Neural progenitor cell (in vitro differentiated cells): ENCODE measurements at regions not wholly inside any gene's neighbourhood (a gene's known extent, or its start where the extent isn't known, plus 50 kb on each side); places are given as distances from the start of the nearest gene placed in this dataset.

Experiments used
- DNase-seq: peaks from one replicate; pipeline ENCODE4 v3.0.0-alpha.2; 2016; ENCODE audit warnings: low spot score
- H2AFZ ChIP-seq: fragments of 200-600 bp; sonication (generic); replicated peaks from 2 replicates; pipeline ENCODE4 v1.6.1; 2016; ENCODE audit warnings: antibody characterized with exemption
- H3F3A ChIP-seq: fragments of 200-600 bp; sonication (generic); 2 replicates; pipeline ENCODE4 v1.6.1; 2016; ENCODE audit warnings: antibody characterized with exemption, low read depth
- H3K27ac ChIP-seq: fragments of 200-600 bp; sonication (generic); 2 replicates; pipeline ENCODE4 v1.5.1; 2016; ENCODE audit warnings: mild to moderate bottlenecking
- H3K27me3 ChIP-seq: fragments of 200-600 bp; sonication (generic); 2 replicates; pipeline ENCODE4 v1.6.1; 2016; ENCODE audit warnings: mild to moderate bottlenecking, moderate library complexity
- H3K36me3 ChIP-seq: fragments of 200-600 bp; sonication (generic); 2 replicates; pipeline ENCODE4 v1.5.1; 2016
- H3K4me1 ChIP-seq: fragments of 200-600 bp; sonication (generic); 2 replicates; pipeline ENCODE4 v1.6.1; 2016; ENCODE audit warnings: mixed run types
- H3K4me2 ChIP-seq: fragments of 200-600 bp; sonication (generic); 2 replicates; pipeline ENCODE4 v1.6.1; 2016
- H3K4me3 ChIP-seq: fragments of 200-600 bp; sonication (generic); 2 replicates; pipeline ENCODE4 v1.5.1; 2016
- H3K79me2 ChIP-seq: fragments of 200-600 bp; sonication (generic); 2 replicates; pipeline ENCODE4 v1.6.1; 2016; ENCODE audit warnings: low read depth
- H3K9ac ChIP-seq: fragments of 200-600 bp; sonication (generic); 2 replicates; pipeline ENCODE4 v1.6.1; 2016
- H3K9me3 ChIP-seq: fragments of 200-600 bp; sonication (generic); 2 replicates; pipeline ENCODE4 v1.5.1; 2016; ENCODE audit warnings: low read depth
- H4K20me1 ChIP-seq: fragments of 200-600 bp; sonication (generic); 2 replicates; pipeline ENCODE4 v1.6.1; 2016; ENCODE audit warnings: low read depth
- H3K27ac Mint-ChIP-seq: 3 replicates; pipeline ENCODE4 v1.8.0; 2021; ENCODE audit warnings: mixed read lengths
- H3K27me3 Mint-ChIP-seq: 2 replicates; pipeline ENCODE4 v1.8.0; 2022; ENCODE audit warnings: low read depth, mild to moderate bottlenecking, inconsistent platforms, moderate library complexity, mixed read lengths; ENCODE audit not compliant: insufficient read depth
- H3K36me3 Mint-ChIP-seq: 3 replicates; pipeline ENCODE4 v1.8.0; 2021; ENCODE audit warnings: mixed read lengths
- H3K4me1 Mint-ChIP-seq: 3 replicates; pipeline ENCODE4 v1.8.0; 2021; ENCODE audit warnings: mixed read lengths
- H3K4me3 Mint-ChIP-seq: 3 replicates; pipeline ENCODE4 v1.8.0; 2021; ENCODE audit warnings: mild to moderate bottlenecking, moderate library complexity, mixed read lengths
- H3K9me3 Mint-ChIP-seq: 3 replicates; pipeline ENCODE4 v1.8.0; 2020; ENCODE audit warnings: mixed read lengths
- EZH2 ChIP-seq: fragments of 200-600 bp; sonication (generic); IDR thresholded peaks from 2 replicates; pipeline ENCODE4 v1.6.1; 2017; ENCODE audit warnings: antibody characterized with exemption, mild to moderate bottlenecking, moderate library complexity
- EZH2phosphoT487 ChIP-seq: fragments of 200-600 bp; sonication (generic); IDR thresholded peaks from 2 replicates; pipeline ENCODE4 v1.6.1; 2017; ENCODE audit warnings: antibody characterized with exemption
- TF ChIP-seq, protein P1 (sequence below): fragments of 200-600 bp; sonication (generic); IDR thresholded peaks from 2 replicates; pipeline ENCODE4 v1.5.1; 2017; ENCODE audit warnings: antibody characterized with exemption, mild to moderate bottlenecking

GRCh38 chr5:165602529-165602928, 2097.1 kb downstream of the MAT2B start:
- Mint-ChIP-seq H3K9me3 (peaks cover 4% of the 10 kb centered on the region), H3K27ac (no peak overlapping the region), H3K4me1 (peaks cover 5% of the 10 kb centered on the region), H3K4me3 (no peak overlapping the region), H3K27me3 (peaks cover under 1% of the 10 kb centered on the region), H3K36me3 (peaks cover 1% of the 10 kb centered on the region)
- Histone ChIP-seq H3K27ac (no peak overlapping the region), H3K27me3 (no peaks in the 10 kb centered on the region), H3K4me3 (no peak overlapping the region), H3F3A (no peaks in the 10 kb centered on the region), H3K79me2 (no peaks in the 10 kb centered on the region), H3K36me3 (no peaks in the 10 kb centered on the region), H4K20me1 (no peaks in the 10 kb centered on the region), H2AFZ (no peak overlapping the region), H3K4me2 (no peak overlapping the region), H3K9me3 (no peaks in the 10 kb centered on the region), H3K4me1 (peaks cover 6% of the 10 kb centered on the region), H3K9ac (no peak overlapping the region)
- no peak for DNase-seq
- TF ChIP-seq, protein P1, sequence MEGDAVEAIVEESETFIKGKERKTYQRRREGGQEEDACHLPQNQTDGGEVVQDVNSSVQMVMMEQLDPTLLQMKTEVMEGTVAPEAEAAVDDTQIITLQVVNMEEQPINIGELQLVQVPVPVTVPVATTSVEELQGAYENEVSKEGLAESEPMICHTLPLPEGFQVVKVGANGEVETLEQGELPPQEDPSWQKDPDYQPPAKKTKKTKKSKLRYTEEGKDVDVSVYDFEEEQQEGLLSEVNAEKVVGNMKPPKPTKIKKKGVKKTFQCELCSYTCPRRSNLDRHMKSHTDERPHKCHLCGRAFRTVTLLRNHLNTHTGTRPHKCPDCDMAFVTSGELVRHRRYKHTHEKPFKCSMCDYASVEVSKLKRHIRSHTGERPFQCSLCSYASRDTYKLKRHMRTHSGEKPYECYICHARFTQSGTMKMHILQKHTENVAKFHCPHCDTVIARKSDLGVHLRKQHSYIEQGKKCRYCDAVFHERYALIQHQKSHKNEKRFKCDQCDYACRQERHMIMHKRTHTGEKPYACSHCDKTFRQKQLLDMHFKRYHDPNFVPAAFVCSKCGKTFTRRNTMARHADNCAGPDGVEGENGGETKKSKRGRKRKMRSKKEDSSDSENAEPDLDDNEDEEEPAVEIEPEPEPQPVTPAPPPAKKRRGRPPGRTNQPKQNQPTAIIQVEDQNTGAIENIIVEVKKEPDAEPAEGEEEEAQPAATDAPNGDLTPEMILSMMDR = no peak
- TF ChIP-seq EZH2 (no peak), EZH2phosphoT487 (no peak)

DNA sequence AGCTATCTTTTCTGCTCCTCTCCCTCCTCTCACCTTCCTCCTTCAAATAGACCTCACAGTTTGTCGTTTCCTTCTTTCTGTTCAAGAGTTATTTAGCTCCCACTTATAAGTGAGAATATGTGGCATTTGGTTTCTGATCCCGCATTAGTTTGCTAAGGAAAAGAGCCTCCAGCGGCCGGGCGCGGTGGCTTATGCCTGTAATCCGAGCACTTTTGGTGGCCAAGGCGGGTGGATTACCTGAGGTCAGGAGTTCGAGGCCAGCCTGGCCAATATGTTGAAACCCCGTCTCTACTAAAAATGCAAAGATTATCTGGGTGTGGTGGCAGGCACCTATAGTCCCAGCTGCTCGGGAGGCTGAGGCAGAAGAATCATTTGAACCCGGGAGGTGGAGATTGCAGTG, 2101.6 kb downstream of the MAT2B start:
- no peak overlapping the region for H3K4me3 ChIP-seq
- Mint-ChIP-seq H3K36me3 (peaks cover 1% of the 10 kb centered on the region), H3K27me3 (no peaks in the 10 kb centered on the region), H3K27ac (no peak overlapping the region), H3K4me3 (no peak overlapping the region), H3K9me3 (peaks cover 4% of the 10 kb centered on the region), H3K4me1 (no peaks in the 10 kb centered on the region)
- no peaks in the 10 kb centered on the region for H4K20me1 ChIP-seq
- H3K4me1 ChIP-seq = no peaks in the 10 kb centered on the region
- no peaks in the 10 kb centered on the region for H3K27me3 ChIP-seq
- H3K36me3 ChIP-seq = no peaks in the 10 kb centered on the region
- no peak overlapping the region for H2AFZ ChIP-seq
- DNase-seq = no peak
- H3K9me3 ChIP-seq = no peaks in the 10 kb centered on the region
- H3F3A ChIP-seq = no peaks in the 10 kb centered on the region
- H3K79me2 ChIP-seq = no peaks in the 10 kb centered on the region
- no peak overlapping the region for H3K4me2 ChIP-seq
- TF ChIP-seq, protein P1 = no peak
- TF ChIP-seq EZH2 = no peak
- TF ChIP-seq EZH2phosphoT487 = no peak
- H3K27ac ChIP-seq = no peak overlapping the region
- no peak overlapping the region for H3K9ac ChIP-seq

GRCh38 chr5:165609871-165610270, 2104.5 kb downstream of the MAT2B start:
- Histone ChIP-seq H3K9me3 (no peaks in the 10 kb centered on the region), H3K27ac (no peak overlapping the region), H3K36me3 (no peaks in the 10 kb centered on the region), H3K4me1 (no peaks in the 10 kb centered on the region), H3K27me3 (no peaks in the 10 kb centered on the region), H3K4me2 (no peak overlapping the region), H3K4me3 (no peak overlapping the region), H2AFZ (no peak overlapping the region), H3K9ac (no peak overlapping the region), H3F3A (no peaks in the 10 kb centered on the region), H3K79me2 (no peaks in the 10 kb centered on the region), H4K20me1 (no peaks in the 10 kb centered on the region)
- H3K4me3 Mint-ChIP-seq = no peak overlapping the region
- DNase-seq = no peak
- peaks cover under 1% of the 10 kb centered on the region for H3K36me3 Mint-ChIP-seq
- no peaks in the 10 kb centered on the region for H3K27me3 Mint-ChIP-seq
- no peak overlapping the region for H3K27ac Mint-ChIP-seq
- peaks cover 2% of the 10 kb centered on the region for H3K9me3 Mint-ChIP-seq
- no peaks in the 10 kb centered on the region for H3K4me1 Mint-ChIP-seq
- TF ChIP-seq, protein P1 = no peak
- TF ChIP-seq EZH2phosphoT487 (no peak), EZH2 (no peak)
